HTR-8/SVneo (cell line): ENCODE measurements at regions not wholly inside any gene's neighbourhood (a gene's known extent, or its start where the extent isn't known, plus 50 kb on each side); places are given as distances from the start of the nearest gene placed in this dataset.

Experiments used
- DNase-seq: peaks from one replicate; pipeline ENCODE4 v3.0.0; 2011; ENCODE audit warnings: low spot score, mixed read lengths; ENCODE audit not compliant: insufficient read length
- FAIRE-seq: peaks from 2 replicates; lab custom pipeline; 2011; peaks lifted over from hg19 to GRCh38; lab: Jason Lieb, UNC

DNA sequence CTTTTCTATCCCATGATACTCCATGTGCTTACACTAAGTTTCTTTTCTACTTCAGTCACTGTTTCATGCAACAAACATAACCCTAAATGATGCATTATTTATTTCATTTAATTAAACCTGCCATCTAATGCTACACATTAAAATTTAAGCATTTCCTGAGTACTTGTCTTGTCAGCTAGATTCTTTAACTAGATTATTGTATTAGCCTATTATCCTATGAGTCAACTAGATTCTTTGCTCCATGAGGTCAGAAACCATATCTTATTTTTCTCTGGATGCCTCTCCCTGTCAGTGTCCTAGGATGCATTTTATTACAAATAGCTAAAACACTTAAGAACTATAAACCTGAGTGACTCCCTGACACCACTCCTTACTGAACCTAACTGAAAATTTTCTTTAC is 652.4 kb downstream of the SLC4A3 start:
- peak; percentile 17 for DNase-seq
- no peak for FAIRE-seq

- DNase-seq (no peak), FAIRE-seq (no peak)
These were observed 653.3 kb downstream of the SLC4A3 start for GRCh38 chr2:220280736-220281135.

- FAIRE-seq = no peak
These were observed 654.3 kb downstream of the SLC4A3 start for GRCh38 chr2:220281771-220282170.

GRCh38 chr2:220282236-220282635 is 654.8 kb downstream of the SLC4A3 start:
- DNase-seq (no peak), FAIRE-seq (no peak)

More at GRCh38 chr2:220281771-220282170, 654.3 kb downstream of the SLC4A3 start:
- DNase-seq = no peak

GRCh38 chr2:220293966-220294365 is 666.5 kb downstream of the SLC4A3 start:
- DNase-seq = no peak
- peak; percentile 28 for FAIRE-seq

- peak; percentile 36 for FAIRE-seq
- peak; percentile 23 for DNase-seq
These were observed 668.7 kb downstream of the SLC4A3 start for GRCh38 chr2:220296174-220296573.

DNA sequence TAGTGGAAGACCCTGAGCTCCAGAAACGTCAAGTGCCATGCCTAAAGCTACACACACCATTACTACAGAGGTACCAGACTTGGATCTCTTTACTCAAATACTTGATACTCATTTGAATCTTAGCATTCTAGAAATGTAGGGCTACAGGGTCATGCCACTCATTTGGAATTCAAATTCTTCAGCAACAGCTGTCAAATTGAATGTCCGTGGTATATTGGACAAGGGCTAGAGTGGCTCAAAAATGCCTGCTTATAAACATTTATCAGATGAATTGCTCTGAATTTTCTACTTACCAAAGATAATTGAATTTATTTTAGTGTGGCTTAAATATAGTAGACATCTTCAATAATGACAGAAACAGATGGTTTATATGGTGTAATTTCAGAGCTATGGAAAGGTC is 669.7 kb downstream of the SLC4A3 start:
- FAIRE-seq (no peak), DNase-seq (no peak)

- DNase-seq (no peak), FAIRE-seq (no peak)
These were observed 673.4 kb downstream of the SLC4A3 start for GRCh38 chr2:220300806-220301205.

- FAIRE-seq = no peak
These were observed 675.3 kb downstream of the SLC4A3 start for GRCh38 chr2:220302756-220303155.

DNA sequence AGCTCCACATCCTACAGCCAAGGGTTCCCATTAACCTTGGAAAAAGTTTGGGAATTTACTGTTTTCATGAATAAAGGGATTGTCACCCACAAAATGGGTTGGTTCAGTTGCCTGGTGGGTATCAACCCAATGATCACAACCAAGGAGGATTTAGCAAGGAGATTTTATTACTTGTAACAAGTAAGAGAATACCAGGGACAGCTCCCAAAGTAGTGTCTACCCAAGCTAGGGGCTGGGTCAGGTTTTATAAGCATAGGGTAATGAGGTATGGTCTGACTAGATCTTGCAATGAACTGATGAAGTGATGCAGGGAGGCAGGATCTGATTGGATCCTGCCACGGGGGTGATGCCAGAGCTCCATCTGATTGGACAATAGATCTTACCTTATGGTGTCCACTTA is 681.8 kb downstream of the SLC4A3 start:
- FAIRE-seq = no peak
- DNase-seq = no peak

More at GRCh38 chr2:220302756-220303155, 675.3 kb downstream of the SLC4A3 start:
- no peak for DNase-seq

DNA sequence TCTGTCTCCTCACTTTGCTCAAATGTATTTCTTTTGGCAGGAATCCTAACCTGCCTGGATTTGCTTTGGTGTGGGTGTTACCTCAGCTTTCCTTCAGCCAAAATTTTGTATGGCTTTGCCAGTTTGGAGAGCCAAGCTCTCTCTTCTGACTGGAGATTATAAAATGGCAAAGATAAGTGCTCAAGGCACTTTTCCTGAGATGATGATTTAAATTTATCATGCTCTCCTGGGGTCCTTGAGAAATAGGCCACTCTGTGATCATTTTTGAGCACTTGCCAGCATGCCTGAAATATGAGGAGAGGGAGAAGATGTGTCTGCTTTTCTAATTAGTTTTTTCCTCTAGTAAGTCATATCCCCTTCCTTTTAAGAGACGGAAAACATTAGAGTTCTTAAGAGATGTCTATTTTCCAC is 683.0 kb downstream of the SLC4A3 start:
- no peak for FAIRE-seq
- no peak for DNase-seq

GRCh38 chr2:220315098-220315823 is 687.8 kb downstream of the SLC4A3 start:
- no peak for DNase-seq

DNA sequence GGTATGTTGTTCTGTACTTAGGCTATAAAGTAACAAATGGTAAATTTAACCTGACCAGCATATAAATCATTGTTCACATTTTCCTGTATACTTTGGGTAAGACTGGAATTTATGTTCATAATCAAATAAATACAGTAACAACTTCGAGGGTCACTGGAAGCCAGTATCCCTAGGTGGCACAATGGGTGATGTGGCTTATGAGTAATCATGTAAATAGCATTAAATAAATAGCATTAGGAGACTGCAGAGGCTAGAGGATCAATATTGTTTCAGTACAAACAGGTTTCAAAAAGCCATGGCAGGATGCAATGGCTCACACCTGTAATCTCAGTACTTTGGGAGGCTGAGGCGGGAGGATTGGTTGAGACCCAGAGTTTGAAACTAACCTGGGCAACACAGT is 690.6 kb downstream of the SLC4A3 start:
- FAIRE-seq = no peak
- no peak for DNase-seq

More at GRCh38 chr2:220315098-220315823, 687.8 kb downstream of the SLC4A3 start:
- no peak for FAIRE-seq

GRCh38 chr2:220318508-220318907 is 691.1 kb downstream of the SLC4A3 start:
- FAIRE-seq (peak; percentile 16), DNase-seq (no peak)

DNA sequence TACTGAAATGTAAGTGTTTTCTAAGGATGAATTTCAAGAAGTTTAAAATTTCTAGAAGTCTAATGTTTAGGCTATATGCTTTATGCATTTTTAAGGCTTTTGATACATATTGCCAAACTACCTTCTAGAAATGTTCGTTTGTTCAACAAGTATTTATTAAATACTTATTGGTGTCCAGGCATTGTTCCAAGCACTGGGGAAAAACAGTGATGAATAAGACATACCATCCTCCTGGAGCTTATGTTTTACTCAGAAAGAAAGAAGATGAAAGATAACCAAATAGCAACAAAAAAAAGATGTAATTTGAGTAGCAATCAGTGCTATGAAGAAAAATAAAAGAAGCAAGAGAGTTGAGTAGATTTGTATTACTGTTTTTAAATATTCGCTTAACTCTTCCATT is 692.9 kb downstream of the SLC4A3 start:
- FAIRE-seq (no peak), DNase-seq (no peak)

DNA sequence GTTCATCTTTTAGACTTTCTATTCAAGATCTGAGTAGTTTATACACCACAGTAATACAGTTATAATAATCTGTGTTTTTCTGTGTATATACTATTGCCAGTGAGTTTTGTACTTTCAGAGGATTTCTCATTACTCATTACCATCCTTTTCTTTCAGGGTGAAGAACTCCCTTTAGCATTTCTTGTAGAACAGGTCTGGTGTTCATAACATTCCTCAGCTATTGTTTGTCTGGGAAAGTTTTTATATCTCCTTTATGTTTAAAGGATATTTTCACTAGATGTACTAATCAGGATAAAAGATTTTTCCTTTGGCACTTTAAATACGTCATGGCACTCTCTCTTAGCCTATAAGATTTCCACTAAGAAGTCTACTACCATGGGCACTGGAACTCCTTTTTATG is 705.5 kb downstream of the SLC4A3 start:
- no peak for DNase-seq
- no peak for FAIRE-seq

DNA sequence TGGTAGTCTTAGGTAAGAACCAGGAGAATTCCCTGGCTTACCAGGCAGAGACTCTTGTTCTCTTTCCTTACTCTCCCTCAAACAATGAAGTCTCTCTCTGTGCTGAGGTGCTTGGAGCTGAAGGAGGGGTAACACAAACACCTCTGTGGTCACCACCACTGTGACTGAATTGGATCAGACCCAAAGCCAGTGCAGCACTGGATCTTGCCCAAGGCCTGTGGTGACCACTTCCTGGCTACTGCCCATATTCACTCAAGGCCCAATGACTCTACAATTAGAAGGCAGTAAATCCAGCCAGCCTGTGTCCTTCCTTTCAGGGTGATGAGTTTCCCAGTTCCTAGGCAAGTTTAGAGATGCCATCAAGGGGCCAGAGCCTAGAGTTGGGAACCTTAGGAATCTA is 706.8 kb downstream of the SLC4A3 start:
- no peak for FAIRE-seq
- no peak for DNase-seq

GRCh38 chr2:220334871-220335590 is 707.6 kb downstream of the SLC4A3 start:
- no peak for FAIRE-seq

DNA sequence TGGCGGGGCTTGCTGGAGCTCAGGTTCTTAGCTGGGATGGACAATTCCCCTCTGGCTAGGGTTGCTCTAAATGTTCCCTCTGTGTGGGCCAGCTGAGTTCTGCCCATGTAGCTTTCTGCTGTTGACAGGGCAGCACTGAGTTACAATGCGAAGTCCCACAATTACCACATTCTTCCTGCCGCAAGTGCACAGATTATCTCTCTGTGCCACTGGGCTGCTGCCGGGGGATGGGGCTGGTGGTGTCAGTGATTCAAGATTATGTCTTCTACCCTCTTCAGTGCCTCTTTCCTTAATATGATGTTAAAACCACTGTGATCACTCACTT is 708.1 kb downstream of the SLC4A3 start:
- no peak for FAIRE-seq
- DNase-seq = no peak

More at GRCh38 chr2:220334871-220335590, 707.6 kb downstream of the SLC4A3 start:
- no peak for DNase-seq

DNA sequence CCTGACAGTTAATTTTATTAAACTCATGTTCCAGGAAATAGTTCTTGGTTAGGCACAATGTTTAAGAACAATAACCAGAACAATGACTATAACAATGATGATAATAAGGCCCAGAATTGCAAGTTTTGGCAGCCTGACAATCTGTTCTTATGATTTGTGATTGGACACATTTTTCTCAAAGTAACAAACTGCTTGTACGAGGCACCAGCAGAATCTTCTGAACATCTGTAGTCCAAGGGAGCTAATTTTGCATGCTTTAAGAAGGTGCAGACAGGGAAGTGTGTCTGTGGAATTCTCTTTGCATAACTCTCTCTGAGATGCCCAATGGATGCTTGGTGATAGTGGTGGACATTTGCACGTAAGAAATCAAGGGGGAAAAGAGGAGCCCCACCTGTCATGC is 709.3 kb downstream of the SLC4A3 start:
- FAIRE-seq (no peak), DNase-seq (no peak)

- FAIRE-seq = no peak
These were observed 710.4 kb downstream of the SLC4A3 start for GRCh38 chr2:220337611-220338440.

More at GRCh38 chr2:220337611-220338440, 710.4 kb downstream of the SLC4A3 start:
- DNase-seq = no peak
